ENCODE measurements at regions not wholly inside any gene's neighbourhood (a gene's known extent, or its start where the extent isn't known, plus 50 kb on each side); places are given as distances from the start of the nearest gene placed in this dataset.

DNA sequence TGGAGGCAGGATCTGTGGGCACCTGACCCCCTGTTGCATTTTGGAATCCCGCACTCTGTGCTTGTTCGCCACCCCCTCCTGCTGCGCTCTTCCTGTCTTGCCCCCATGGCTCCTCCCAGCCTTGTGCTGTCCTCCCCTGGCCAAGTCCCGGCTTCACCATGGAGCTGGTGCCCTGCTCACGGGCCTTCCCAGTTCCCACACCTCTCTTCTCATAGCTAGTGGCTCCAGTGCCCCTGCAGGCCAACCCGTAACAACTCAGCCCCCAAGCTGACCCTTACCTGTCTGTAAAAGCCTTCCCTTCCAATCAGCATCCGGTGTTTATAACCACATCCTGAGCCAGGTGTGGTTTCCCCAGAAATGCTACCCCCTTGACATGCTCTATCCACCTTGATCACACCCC, 407.7 kb upstream of the C2CD4B start:
- POLR2A ChIA-PET (ENCODE audit: low non-redundant PET): no interaction called here
- no TSS peak for BruUV-seq (replicated peaks)

DNA sequence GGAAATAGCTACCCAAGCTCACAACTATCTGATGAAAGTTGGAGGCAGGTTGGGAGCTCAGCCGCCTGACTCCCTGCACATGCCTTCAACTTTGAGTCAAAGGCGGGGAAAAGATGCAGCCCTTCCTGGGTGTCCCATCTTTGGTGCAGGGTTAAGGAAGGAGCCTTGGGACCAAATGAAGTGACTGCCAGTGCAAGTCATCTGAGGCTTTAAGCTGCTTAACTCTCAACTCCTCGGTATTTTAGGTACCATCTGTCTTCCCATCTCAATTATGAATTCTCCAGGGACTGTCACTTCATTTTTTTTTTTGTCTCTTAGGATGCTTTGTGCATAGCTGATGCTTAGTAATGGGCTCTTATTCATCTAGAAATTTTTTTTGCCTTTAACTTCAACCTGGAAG, 408.8 kb upstream of the C2CD4B start:
- Histone ChIP-seq H3K27me3 (replicated peaks; ENCODE audit: insufficient read depth, low read depth, low read length, poor library complexity) (no peaks in the 10 kb centered on the region), H3K27ac (ENCODE audit: low read depth, low read length, poor library complexity, severe bottlenecking) (no peak overlapping the region), H3K4me1 (ENCODE audit: insufficient read depth, low read length, poor library complexity, severe bottlenecking) (no peaks in the 10 kb centered on the region), H3K36me3 (ENCODE audit: insufficient read depth, low read length, poor library complexity, severe bottlenecking) (no peaks in the 10 kb centered on the region), H3K9me3 (ENCODE audit: low read depth, low read length, poor library complexity, severe bottlenecking) (no peaks in the 10 kb centered on the region), H3K4me3 (ENCODE audit: low read depth, low read length, poor library complexity, severe bottlenecking) (no peak overlapping the region)
- CTCF ChIA-PET: no interaction called here
- no TSS peak for BruUV-seq (replicated peaks)
- DNase-seq (ENCODE audit: low spot score): no peak
- TF ChIP-seq, protein P1, sequence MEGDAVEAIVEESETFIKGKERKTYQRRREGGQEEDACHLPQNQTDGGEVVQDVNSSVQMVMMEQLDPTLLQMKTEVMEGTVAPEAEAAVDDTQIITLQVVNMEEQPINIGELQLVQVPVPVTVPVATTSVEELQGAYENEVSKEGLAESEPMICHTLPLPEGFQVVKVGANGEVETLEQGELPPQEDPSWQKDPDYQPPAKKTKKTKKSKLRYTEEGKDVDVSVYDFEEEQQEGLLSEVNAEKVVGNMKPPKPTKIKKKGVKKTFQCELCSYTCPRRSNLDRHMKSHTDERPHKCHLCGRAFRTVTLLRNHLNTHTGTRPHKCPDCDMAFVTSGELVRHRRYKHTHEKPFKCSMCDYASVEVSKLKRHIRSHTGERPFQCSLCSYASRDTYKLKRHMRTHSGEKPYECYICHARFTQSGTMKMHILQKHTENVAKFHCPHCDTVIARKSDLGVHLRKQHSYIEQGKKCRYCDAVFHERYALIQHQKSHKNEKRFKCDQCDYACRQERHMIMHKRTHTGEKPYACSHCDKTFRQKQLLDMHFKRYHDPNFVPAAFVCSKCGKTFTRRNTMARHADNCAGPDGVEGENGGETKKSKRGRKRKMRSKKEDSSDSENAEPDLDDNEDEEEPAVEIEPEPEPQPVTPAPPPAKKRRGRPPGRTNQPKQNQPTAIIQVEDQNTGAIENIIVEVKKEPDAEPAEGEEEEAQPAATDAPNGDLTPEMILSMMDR (conservative IDR thresholded peaks at IDR 0.05; ENCODE audit: low read depth, low read length): no peak
- TF ChIP-seq EZH2 (IDR thresholded peaks at IDR 0.05; ENCODE audit: borderline replicate concordance, low read depth, low read length, poor library complexity, severe bottlenecking): no peak
- POLR2A ChIA-PET (ENCODE audit: low non-redundant PET): interaction anchor here (0.6 to 0.7 kb wide), 2 partner anchors 10 to 156 kb away, joined by 3 read pairs; no protein-coding TSS in a partner anchor
- intact Hi-C loops (cut with micrococcal nuclease; ENCODE audit: unreplicated experiment): no loop called here

More for the DNA sequence above, 407.7 kb upstream of the C2CD4B start:
- Histone ChIP-seq H3K36me3 (ENCODE audit: insufficient read depth, low read length, poor library complexity, severe bottlenecking) (no peaks in the 10 kb centered on the region), H3K4me3 (ENCODE audit: low read depth, low read length, poor library complexity, severe bottlenecking) (no peak overlapping the region), H3K27me3 (replicated peaks; ENCODE audit: insufficient read depth, low read depth, low read length, poor library complexity) (no peaks in the 10 kb centered on the region), H3K27ac (ENCODE audit: low read depth, low read length, poor library complexity, severe bottlenecking) (no peak overlapping the region), H3K4me1 (ENCODE audit: insufficient read depth, low read length, poor library complexity, severe bottlenecking) (no peaks in the 10 kb centered on the region), H3K9me3 (ENCODE audit: low read depth, low read length, poor library complexity, severe bottlenecking) (no peaks in the 10 kb centered on the region)
- CTCF ChIA-PET: no interaction called here
- DNase-seq (ENCODE audit: low spot score): no peak
- intact Hi-C loops (cut with micrococcal nuclease; ENCODE audit: unreplicated experiment): no loop called here
- TF ChIP-seq, protein P1 (conservative IDR thresholded peaks at IDR 0.05; ENCODE audit: low read depth, low read length): no peak
- no peak for TF ChIP-seq EZH2 (IDR thresholded peaks at IDR 0.05; ENCODE audit: borderline replicate concordance, low read depth, low read length, poor library complexity, severe bottlenecking)

GRCh38 chr15:62578546-62578945, 413.5 kb upstream of the C2CD4B start:
- intact Hi-C loops (cut with micrococcal nuclease; ENCODE audit: unreplicated experiment): no loop called here
- Histone ChIP-seq H3K9me3 (ENCODE audit: low read depth, low read length, poor library complexity, severe bottlenecking) (no peaks in the 10 kb centered on the region), H3K27ac (ENCODE audit: low read depth, low read length, poor library complexity, severe bottlenecking) (no peak overlapping the region), H3K27me3 (replicated peaks; ENCODE audit: insufficient read depth, low read depth, low read length, poor library complexity) (no peaks in the 10 kb centered on the region), H3K4me1 (ENCODE audit: insufficient read depth, low read length, poor library complexity, severe bottlenecking) (no peaks in the 10 kb centered on the region), H3K36me3 (ENCODE audit: insufficient read depth, low read length, poor library complexity, severe bottlenecking) (no peaks in the 10 kb centered on the region), H3K4me3 (ENCODE audit: low read depth, low read length, poor library complexity, severe bottlenecking) (no peak overlapping the region)
- BruUV-seq (replicated peaks): no TSS peak
- TF ChIP-seq, protein P1 (conservative IDR thresholded peaks at IDR 0.05; ENCODE audit: low read depth, low read length): no peak
- TF ChIP-seq EZH2 (IDR thresholded peaks at IDR 0.05; ENCODE audit: borderline replicate concordance, low read depth, low read length, poor library complexity, severe bottlenecking): no peak
- no peak for DNase-seq (ENCODE audit: low spot score)
- ChIA-PET POLR2A (ENCODE audit: low non-redundant PET) (no interaction called here), CTCF (no interaction called here)

Data from A673 (cell line).